ENCODE measurements at regions not wholly inside any gene's neighbourhood (a gene's known extent, or its start where the extent isn't known, plus 50 kb on each side); places are given as distances from the start of the nearest gene placed in this dataset.

- no peak for DNase-seq (ENCODE audit: low read depth)
Measured at GRCh38 chr4:56086073-56086541, 137.4 kb downstream of the CEP135 start.

- DNase-seq (ENCODE audit: low read depth) = no peak
Measured at GRCh38 chr4:56085275-56085674, 136.5 kb downstream of the CEP135 start.

GRCh38 chr4:56084851-56085250, 136.1 kb downstream of the CEP135 start:
- DNase-seq (ENCODE audit: low read depth) = no peak
